Amniotic epithelial cell (primary cell): ENCODE measurements at regions not wholly inside any gene's neighbourhood (a gene's known extent, or its start where the extent isn't known, plus 50 kb on each side); places are given as distances from the start of the nearest gene placed in this dataset.

Experiments used
- DNase-seq: peaks from one replicate; pipeline ENCODE4 v3.0.0-alpha.2; 2010; ENCODE audit warnings: low read depth

DNA sequence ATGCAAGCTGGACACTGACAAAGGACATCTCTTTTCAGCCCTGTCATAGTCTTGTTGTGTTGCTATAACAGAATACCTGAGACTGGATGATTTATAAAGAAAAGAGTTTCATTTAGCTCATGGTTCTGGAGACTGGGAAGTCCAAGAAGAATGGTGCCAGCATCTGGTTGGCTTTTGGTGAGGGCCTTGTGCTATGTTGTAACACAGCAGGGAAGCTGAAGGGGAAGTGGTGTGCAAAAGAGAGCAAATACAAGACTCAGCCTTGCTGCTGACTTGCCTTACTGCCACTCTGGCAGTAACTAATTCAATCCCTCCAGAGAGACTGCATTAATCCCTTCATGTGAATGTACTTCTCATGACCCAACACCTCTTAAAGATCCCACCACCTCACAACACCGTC is 356.3 kb upstream of the PROK2 start:
- no peak for DNase-seq

DNA sequence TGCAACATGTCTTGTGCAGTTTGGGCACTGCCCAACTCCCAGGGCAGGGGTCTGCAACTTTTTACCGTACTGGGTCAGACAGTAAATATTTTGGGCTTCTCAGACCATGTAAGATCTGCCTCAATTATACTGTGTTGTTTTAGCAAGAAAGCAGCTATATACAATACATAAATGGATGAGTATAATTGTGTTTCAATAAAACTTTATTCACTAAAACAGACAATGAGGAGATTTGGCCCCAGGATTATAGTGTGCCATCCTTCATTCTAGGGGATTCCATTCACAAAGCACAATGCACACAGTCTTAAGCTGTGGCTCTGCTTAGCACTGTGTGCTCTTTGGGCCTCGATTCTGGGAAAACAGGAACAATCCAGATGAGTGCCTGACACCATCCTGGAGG is 354.4 kb upstream of the PROK2 start:
- DNase-seq: no peak

DNA sequence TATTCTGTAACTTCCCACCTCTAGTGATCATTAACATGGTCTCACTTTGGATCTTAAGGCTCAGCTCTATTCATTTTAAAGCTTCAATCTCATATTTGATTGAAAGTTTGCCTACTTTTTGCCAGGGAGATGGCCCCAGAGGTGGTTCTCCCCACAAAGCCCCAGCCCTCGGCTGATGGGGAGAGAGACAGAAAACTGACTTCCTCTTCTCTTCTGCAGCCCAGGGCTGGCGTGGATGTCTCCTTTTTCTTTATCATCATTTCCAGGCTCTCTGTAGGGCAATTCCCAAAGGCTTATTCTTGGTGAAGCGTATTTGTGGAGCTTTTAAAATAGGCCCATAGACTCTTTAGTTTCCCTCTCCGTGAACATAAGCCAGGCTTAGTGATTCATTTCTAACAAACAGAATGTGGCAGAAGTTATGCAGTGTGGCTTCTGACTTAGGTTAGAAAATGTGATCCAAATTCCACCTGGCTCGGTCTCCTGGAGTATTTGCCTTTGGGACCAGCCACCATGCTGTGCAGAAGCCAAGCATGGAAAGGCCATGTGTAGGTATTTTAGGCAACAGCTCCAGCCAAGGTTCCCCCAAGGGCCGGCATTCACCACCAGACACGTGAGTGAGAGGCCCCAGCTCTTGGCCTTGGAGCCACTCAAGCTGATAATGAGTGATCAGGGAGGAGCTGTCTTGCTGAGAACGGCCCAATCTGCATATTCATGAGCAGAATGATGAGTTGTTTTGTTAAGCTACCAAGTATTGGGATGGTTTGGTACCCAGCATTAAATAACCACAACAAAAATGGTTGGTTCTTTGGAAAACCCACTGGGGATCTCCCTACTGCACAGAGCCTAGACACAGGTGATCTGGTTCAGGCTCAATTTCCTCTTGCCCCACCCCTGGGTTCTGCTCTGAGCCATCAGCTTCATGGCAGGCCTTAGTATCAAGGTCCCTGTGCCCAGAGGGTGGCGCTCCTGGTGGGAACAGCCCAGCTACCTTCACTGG is 353.2 kb upstream of the PROK2 start:
- DNase-seq: no peak

DNA sequence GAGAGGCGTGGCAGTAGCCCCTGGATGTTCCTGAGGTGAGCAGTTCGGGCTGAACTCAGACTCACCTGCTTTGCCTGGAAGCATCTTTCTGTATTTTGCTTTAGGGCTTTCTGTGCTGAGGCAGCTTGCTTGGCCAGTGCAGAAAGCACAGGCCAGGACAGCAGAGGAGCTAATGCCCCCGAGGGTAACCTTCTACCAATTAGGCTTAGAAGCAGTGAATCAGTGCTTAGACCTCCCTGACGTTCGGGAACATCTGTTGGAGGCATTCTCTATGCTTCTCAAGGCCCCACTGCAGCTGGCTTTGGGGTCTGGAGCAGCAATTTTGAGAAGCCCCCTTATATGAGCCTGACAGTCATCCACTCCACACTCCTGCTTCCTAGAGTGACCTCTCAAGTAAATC is 350.7 kb upstream of the PROK2 start:
- no peak for DNase-seq

DNA sequence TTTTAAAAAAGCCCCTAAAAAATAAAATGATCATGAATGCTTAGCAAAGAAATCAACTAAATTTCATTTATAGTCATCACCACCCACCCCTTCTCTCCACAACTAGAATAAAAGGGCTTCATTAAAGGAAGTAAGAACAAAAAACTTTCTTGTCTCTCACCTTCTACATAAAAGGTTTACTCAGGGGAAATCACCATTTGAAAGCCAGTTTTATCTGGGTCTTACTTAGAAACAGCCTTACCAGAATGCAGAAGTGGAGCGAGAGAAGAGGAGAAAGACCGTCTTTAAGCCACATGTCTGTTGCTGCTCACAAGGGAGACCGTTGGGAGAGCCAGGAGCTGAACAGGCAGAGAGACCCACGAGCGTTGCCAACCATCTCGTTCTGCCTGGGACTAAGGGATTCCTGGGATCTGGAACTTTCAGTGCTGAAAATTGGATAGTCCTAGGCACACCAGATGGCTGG is 350.1 kb upstream of the PROK2 start:
- DNase-seq: no peak

DNA sequence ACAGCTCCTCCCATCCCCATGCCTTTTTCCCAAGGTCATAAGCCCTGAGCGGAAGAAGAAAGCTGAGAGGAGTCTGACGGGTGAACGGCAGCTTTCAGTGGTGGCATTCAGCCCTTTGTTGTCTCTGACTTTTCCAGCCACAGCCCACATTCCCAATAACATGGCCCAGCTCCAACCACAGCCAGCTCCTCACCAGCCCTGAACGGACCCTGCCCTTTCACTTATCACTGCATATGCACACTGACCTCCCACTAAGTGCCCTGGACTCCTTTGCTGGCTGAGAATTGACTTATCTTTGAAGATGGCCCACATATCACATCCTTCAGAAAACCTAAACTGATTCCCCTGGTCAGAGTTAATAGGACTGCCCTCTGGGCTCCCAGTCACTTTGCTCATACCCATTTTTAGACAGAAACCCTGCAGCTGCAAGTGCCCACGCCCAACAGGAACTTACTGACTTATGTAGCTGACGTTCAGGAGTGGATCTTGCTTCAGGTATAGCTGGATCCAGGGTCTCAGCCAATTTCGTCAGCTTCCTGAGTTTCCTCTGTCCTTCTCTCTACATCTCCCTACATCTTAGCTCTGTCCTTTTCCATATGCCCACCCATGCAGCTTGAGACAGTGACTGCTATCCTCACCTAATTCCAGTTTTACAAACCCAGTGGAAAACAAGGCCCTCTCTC is 348.5 kb upstream of the PROK2 start:
- DNase-seq: no peak

DNA sequence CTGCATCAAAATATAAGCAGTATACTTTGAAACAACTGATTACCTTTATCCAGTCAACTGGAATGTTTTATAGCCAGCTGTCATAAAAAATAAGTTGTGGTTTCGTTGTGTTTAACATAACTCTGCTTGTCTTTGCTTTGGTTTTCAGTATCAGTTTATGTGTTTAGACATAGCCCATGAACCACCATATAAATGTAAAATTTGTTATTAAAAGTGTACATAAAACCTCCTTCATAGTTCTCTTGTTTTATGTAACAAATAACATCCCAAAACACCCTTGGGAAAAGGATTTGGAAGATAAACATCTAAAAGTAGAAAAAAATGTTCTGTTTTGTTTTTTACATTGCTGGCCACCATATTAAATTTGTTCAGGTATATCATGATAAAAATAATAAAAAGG is 347.0 kb upstream of the PROK2 start:
- DNase-seq: no peak

DNA sequence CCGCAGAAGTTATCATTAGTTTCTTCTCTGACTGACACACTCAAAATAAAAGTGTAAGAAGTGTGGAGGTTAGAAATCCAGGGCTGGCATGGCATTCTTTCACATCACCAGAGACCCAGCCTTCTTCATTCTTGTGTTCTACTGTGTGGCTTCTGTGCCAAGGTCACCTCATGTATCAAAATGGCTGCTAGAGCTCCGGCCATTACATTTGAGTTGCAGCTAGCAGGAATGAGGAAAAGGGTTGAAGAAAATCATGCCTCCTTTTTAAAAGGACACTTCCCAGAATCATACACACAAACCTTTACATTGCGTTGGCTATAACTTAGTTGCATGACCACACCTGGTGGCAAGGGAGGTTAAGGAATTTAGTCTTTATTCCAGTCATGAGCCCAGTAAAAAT is 345.6 kb upstream of the PROK2 start:
- no peak for DNase-seq

DNA sequence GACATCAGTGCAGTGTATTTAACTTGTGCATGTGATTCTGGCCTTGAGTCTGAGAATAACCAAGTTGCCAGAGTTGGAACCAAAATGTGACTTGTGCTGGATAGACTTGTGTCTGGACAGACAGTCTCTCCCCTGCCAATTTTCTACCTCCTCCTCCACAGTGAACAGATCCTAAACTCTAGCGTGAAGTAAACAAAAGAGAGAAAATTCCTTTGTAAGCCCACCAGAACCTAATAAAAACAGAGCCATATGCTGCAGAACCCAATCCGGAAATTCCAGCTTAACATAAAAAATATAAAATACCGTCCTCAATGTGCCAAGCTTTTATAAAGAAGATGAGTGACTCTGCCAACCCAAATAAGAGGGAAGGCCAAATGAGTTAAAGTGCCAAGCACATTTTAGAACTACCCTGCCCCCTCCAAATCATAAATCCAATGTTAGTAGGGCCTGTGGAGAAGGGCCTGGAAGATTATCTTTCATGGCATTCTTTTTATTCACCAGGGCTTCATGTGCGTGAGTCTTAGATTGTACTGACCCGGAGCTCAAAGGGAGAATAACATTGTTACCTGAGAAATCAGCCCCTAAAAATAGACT is 344.6 kb upstream of the PROK2 start:
- no peak for DNase-seq

DNA sequence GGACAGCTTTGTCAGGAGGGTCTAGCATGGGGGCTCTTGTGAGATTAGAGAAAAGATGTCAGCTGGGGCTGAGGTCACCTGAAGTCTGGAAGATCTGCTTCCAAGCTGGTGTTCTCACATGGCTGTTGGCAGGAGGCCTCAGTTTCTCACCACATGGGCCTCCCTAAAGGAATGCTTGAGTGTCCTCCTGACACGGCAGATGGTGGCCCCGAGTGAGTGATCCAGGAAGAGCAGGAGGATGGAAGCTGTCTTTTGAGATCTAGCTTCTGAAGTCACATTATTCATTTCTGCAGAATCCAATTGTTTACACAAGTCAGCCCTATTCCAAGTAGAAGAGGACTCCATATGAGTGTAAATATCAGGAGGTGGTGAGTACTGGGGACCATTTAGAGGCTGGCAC is 344.0 kb upstream of the PROK2 start:
- no peak for DNase-seq

DNA sequence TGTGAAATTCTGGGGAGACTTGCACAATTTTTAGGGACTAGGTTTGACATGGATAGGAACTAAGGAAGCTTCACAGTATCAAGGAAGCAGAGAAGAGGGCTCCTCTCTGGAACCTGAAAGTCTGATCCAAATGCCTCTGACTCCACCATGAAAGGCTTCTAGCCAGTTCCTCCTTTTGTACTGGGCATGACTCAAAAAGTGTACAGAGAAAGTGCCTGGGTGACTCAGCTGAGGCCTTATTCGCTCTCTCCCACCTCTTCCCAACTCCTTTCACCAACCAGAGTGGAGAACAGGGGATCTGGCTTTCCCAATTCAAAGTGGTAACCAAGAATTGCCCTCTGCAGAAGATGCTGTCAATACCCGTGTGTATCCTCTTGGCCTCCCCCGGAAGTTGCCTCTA is 342.9 kb upstream of the PROK2 start:
- peak; percentile 42 for DNase-seq

DNA sequence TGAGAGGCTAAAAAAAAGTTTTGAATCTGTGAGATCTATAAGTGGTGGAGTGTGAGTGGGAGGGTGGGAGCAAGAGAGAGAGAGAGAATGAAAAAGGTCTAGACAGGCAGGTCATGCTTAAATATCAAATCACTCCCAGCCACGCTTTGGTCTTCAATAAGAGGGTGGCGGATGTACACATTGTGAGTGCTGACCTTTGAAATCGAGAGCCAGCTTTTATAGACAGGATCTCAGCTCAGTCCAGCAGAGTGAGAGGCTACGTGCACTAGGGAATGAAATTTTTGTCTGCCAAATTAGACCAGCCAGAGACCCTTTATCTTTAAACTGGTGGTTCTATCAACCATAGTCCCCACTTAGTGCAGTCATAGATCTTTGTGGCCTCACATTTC is 342.3 kb upstream of the PROK2 start:
- no peak for DNase-seq

DNA sequence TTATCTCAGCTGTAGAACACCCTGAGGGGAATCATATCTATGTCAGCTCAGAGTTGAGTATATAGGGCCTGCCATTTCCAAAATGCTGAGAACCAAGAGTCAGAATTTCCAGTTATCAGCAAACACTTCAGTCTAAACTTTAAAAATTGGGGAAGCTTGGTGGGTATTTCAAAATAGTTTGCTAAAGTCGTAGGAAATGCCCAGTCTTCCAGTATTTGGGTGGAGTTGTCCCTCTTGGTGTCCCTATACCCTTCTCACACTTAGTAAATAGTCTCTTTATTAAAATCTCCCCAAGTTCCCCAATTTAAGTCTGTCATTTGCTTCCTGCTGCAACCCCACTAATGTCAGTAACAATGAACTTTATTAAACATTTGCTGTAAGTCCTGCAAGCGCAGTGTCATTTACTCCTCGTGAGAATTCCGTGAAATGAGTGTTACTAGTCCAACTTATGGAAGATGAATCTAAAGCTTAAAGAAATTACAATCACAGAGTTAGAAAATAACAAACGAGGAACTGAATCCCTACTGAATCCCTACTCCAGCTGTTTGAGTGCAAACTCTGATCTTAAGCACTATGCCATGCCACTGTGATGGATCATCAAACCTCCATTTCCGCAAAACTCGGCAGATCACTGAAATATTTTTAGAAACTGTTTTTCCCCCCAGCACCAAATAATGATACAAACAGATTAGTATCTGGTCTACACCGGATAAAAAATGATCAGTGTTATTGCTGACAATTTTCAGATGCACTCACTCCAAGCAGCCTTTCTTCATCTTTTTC is 341.7 kb upstream of the PROK2 start:
- peak; percentile 15 for DNase-seq

DNA sequence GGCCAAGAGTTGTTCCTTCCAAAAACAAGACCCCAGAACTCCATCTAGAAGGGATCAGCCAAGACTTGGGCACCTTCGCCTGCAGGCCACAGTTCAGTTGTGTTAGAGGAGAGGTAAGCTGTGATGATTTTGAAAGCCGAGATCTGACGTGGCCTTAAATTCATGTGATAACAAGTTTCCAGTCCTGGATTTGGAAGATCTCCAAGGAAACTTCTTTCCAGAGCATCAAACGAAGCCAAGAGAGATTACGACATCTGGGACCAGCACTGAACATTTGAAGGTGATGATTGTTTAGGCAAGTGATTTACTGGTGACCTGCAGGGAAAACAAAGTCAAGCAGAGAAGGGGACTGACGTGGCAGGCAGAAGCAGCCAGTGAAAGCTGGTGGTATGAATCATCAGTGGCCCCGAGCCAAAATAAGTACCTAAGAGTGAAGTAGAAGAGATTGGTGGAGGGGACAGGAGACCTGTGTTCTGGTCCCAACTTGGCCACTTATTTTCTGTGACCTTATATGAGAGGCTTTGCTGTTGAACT is 339.0 kb upstream of the PROK2 start:
- peak; percentile 98 for DNase-seq

DNA sequence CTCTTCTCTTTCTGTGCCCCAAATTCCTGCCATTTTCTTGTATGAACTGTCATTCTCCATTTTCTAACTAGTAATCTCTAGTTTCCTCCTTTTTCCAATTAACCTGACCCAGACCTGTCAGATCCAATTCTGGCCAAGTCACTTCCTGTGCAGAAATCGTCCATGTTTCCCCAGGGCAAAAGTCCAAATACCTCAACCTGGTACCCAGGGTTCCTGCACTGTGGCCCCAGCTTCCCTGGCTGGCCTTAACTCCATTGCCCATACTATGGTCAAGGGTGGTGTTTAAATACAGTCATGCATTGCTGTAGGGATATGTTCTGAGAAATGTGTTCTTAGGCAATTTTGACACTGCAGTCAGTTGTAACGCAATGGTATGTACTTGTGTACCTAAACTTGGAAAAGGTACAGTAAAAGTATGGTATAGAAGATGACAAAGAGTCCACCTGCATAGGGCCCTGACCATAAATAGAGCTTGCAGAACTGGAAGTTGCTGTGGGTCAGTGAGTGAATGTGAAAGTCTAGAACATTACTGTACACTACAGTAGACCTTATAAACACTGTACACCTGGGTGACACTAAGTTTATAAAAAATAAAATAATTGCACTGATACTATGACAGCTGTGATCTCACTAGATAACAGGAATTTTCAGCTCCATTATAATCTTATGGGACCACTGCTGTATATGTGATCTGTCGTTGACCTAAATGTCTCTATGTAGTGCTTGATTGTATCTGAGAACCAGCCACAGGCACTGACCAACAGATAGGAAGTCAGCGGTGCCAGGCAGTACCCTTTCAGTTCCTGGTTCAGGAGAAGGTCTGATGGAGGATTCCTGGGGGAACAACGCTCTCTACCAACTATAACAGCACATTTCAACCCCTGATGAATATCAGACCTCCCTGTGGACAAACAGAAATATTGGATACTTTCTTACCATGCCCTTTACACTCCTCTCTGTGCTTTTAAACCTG is 336.1 kb upstream of the PROK2 start:
- DNase-seq: peak; percentile 21

DNA sequence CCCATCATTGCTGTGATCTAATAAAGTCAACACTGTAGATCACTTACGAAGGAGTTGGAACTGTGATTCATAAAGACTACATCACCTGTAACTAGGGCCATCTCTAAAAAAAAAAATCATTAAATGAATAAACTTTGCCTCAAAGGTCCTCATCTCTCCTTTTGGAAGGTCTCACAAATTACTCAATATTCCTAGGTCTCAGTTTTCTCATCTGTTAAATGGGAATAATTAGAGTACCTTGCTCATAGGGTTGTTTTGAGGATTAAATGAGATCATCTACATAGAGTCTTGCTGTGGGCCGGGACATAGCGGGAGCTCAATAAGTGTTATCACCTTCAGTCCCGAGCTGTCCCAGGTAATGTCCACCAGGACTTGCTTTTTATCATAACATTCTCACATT is 335.1 kb upstream of the PROK2 start:
- DNase-seq: no peak

DNA sequence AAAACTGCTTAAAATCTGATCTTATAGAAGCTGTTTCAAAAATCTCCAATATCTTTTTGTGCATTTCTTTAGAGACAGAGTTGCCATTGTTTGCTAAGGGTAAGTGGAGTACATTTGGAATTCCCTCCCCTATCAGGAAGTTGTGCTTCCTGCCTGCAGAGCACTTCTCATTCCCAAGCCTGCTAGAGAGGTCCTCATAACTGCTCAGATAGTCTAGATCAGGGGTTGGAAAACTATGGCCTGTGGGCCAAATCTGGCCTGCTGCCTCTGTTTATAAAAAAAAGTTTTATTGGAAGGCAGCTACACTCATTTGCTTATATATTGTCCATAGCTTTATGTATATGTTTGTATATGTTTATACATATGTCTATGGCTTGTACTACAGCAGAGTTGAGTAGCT is 333.7 kb upstream of the PROK2 start:
- DNase-seq: no peak

DNA sequence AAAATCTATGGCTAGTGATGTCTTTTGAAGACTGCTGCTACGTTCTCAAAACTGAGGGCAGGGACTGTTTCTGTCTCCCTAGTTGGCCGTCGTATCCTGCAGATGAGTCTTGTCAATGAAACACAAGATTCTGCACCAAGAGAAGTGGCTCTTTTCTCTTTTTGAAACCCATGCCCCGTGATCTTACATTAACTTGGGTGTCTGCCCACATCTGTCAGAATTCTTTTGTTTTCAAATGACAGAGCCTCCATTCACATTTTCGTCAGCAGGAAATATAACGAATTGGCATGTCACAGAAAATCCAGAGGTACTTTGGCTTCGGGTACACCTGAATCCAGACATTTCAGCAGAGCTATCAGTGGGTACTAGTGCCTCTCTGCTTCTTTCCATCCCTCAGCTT is 331.3 kb upstream of the PROK2 start:
- DNase-seq: no peak

DNA sequence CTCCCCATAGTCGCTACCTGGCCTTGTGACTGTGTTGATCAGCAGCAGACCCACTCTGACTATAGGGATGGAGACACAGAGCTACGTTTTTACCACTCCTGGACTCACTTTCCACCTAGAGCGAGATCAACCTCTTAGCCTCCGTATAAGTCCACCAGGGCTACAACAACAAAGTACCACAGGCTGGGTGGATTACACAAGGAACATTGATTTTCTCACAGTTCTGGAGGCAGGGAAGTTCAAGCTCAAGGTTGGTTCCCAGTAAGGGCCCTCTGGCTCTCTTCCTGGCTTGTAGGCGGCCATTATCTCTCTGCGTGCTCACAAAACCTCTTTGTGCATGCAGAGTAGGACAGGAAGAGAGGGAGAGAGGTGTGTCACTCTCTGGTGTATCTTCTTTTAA is 330.4 kb upstream of the PROK2 start:
- no peak for DNase-seq

DNA sequence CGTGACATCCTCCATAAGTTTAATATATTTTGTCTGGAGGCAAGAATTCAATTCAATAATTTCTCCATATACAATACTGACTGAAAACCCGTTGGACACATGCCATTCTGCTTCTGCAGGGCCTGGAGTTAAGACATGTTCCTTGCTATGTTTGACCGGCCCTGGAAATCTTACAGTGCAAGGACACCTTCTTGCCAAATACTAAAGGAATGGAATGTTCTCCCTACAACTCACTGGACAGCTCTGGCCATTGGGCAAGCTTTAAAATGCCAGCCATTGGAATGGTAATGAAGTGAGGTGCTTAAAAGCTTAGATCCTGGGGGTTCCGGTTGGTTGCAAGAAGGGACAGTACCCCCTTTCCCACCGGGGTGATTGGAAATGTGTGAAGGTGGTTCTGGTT is 329.8 kb upstream of the PROK2 start:
- DNase-seq: peak; percentile 73

DNA sequence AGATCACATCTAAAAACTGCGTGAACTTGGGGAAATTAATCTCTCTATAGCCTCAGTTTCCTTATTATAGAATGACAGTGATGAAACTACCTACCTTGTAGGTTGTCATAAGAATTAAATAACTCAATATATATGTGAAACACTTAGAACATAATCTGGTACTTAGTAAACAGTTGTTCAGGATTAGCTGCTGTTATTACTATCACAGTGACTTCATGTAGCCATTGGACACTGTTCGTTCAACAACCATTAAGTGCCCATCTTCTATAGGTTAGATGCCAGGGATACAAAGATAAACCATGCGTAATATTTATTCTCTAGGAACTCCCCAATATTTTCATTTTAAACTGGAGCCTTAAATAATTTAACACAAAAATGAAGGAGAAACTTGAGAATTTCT is 329.0 kb upstream of the PROK2 start:
- no peak for DNase-seq
